Body of pancreas (tissue), 4 donors: ENCODE measurements at regions not wholly inside any gene's neighbourhood (a gene's known extent, or its start where the extent isn't known, plus 50 kb on each side); places are given as distances from the start of the nearest gene placed in this dataset.

Source experiments
- ATAC-seq: fragments of 150-250 bp; one replicate; pipeline ENCODE4 v1.9.1; 2016
- DNase-seq, 4 donors: peaks; one replicate each; pipeline ENCODE4 v3.0.0-alpha.2; 2019
- H3K27ac ChIP-seq, 4 donors: fragments of 200-600 bp; sonication (generic); 1 replicate in 3 of 4; 2 replicates in 1 of 4; pipeline versions ENCODE4 v1.5.1 to v1.6.1; 2016 to 2019; ENCODE audit warnings: mild to moderate bottlenecking in 1 of 4, mixed read lengths in 1 of 4, moderate library complexity in 1 of 4
- H3K27me3 ChIP-seq, 2 donors: fragments of 200-600 bp; sonication (generic); one replicate each; pipeline ENCODE4 v1.6.0; 2016; ENCODE audit warnings: mild to moderate bottlenecking in 1 of 2
- H3K36me3 ChIP-seq, 2 donors: fragments of 200-600 bp; sonication (generic); replicated peaks in 1 of 2; 2 replicates each; pipeline ENCODE4 v1.5.1; 2016; ENCODE audit warnings: low read depth in 2 of 2; ENCODE audit not compliant: insufficient read depth in 1 of 2
- H3K4me1 ChIP-seq: fragments of 200-600 bp; sonication (generic); one replicate; pipeline ENCODE4 v1.6.0; 2016
- H3K4me3 ChIP-seq, 2 donors: fragments of 200-600 bp; sonication (generic); 1 replicate in 1 of 2; 2 replicates in 1 of 2; pipeline ENCODE4 v1.5.1; 2016 to 2019
- H3K9me3 ChIP-seq, 3 donors: fragments of 200-600 bp; sonication (generic); 1 replicate in 2 of 3; 2 replicates in 1 of 3; pipeline ENCODE4 v1.5.1; 2016
- POLR2A ChIP-seq, 3 donors: fragments of 450-650 bp; IDR thresholded peaks; one replicate each; pipeline ENCODE4 v1.6.1; 2016; ENCODE audit warnings: antibody characterized with exemption in 3 of 3, mild to moderate bottlenecking in 2 of 3
- WGBS, 2 donors: methylation state at CpG; one replicate each; pipeline ENCODE4 v1.1.5; 2017; 5-methylcytosine and 5-hydroxymethylcytosine counted together
- intact Hi-C: fragments of 100-400 bp; cut with DNase I; formaldehyde crosslinking; loops from one replicate; pipeline ENCODE4 v1.15.1; 2023
- TF ChIP-seq, protein P1 (sequence below), 7 experiments: fragments of 450-650 bp in 4 of 7; fragments of 200-600 bp in 3 of 7; sonication (generic) in 3 of 7; IDR thresholded peaks; one replicate each; pipeline ENCODE4 v1.5.1; 2016 to 2019; ENCODE audit warnings: antibody characterized with exemption in 7 of 7

DNA sequence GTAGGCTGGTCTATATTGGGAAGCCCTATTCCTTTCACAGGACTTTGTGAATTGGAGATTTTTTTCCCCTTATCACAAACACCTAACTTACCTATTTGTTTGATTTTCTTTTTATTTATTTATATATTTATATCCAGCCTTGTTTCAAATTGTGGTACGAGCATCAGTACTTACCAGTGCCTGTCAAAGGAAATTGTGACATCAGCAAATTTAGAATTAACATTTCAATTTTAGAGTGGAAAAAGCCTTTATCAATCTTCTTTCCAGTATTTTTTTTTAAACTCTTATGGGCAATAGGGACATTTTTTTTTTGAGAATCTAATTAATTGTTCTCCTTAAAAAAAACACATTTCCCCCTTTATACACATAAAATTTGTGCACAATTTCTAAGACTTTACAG lies 790.2 kb downstream of the PRELID2 start:
- no peak for ATAC-seq

DNA sequence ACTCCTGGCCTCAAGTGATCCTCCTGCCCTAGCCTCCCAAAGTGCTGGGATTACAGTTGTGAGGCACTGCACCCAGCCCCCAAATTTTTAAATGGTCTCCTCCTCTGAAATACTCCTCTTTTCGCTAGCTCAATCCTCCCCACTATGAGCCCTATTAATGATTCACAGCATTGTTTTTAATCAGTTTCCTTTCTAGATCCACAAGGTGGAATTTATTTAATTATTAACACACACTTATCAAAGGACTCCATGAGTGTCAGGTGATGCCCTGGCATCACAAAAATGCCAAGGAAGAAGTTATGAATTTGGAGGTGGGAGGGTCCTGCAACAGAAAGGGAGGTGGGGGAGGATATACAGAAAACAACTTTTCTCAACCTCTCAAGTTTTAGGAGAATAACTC lies 806.5 kb downstream of the PRELID2 start:
- Histone ChIP-seq H3K4me3 (no peak overlapping the region), H3K9me3 (no peaks in the 10 kb centered on the region), H3K36me3 (no peaks in the 10 kb centered on the region), H3K27ac (no peak overlapping the region), H3K27me3 (no peaks in the 10 kb centered on the region), H3K4me1 (no peaks in the 10 kb centered on the region)
- no peak for DNase-seq
- intact Hi-C loops: no loop called here
- TF ChIP-seq POLR2A (IDR thresholded peaks at IDR 0.05): no peak
- TF ChIP-seq, protein P1, sequence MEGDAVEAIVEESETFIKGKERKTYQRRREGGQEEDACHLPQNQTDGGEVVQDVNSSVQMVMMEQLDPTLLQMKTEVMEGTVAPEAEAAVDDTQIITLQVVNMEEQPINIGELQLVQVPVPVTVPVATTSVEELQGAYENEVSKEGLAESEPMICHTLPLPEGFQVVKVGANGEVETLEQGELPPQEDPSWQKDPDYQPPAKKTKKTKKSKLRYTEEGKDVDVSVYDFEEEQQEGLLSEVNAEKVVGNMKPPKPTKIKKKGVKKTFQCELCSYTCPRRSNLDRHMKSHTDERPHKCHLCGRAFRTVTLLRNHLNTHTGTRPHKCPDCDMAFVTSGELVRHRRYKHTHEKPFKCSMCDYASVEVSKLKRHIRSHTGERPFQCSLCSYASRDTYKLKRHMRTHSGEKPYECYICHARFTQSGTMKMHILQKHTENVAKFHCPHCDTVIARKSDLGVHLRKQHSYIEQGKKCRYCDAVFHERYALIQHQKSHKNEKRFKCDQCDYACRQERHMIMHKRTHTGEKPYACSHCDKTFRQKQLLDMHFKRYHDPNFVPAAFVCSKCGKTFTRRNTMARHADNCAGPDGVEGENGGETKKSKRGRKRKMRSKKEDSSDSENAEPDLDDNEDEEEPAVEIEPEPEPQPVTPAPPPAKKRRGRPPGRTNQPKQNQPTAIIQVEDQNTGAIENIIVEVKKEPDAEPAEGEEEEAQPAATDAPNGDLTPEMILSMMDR (IDR thresholded peaks at IDR 0.05): no peak
- no peak for ATAC-seq
- 48 to 52% methylated on average over 1 of the region's 1 CpG for WGBS, 2 donors

More for the DNA sequence above, 790.2 kb downstream of the PRELID2 start:
- H3K36me3 ChIP-seq: no peaks in the 10 kb centered on the region
- no peak overlapping the region for H3K4me3 ChIP-seq
- H3K27me3 ChIP-seq: no peaks in the 10 kb centered on the region
- DNase-seq: no peak
- H3K4me1 ChIP-seq: no peaks in the 10 kb centered on the region
- WGBS, 2 donors: 79 to 84% methylated on average over 1 of the region's 1 CpG
- intact Hi-C loops: no loop called here
- no peak for TF ChIP-seq POLR2A (IDR thresholded peaks at IDR 0.05)
- TF ChIP-seq, protein P1 (IDR thresholded peaks at IDR 0.05): no peak
- H3K27ac ChIP-seq: no peak overlapping the region
- no peaks in the 10 kb centered on the region for H3K9me3 ChIP-seq

DNA sequence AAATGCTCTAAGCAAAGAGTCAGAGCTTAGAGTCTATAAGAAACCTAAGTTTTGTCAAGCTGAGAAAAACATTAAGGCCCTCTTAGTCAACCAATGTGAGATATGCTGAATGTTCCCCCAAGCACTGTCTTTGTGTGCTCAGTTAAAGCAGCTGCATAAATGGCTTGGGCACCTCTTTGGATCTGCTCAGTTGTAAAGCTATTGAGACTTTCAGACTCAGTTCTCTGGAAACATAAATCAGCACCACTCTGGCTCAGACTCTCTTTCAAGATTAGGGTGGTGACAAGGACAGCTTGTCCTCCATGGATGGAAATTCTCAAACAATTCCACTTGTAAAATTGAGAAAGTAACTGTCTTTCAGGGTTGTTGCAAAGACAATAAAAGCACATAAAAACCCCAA lies 807.9 kb downstream of the PRELID2 start:
- intact Hi-C loops: no loop called here
- DNase-seq: no peak
- Histone ChIP-seq H3K27ac (no peak overlapping the region), H3K9me3 (no peaks in the 10 kb centered on the region), H3K4me1 (no peaks in the 10 kb centered on the region), H3K36me3 (no peaks in the 10 kb centered on the region), H3K4me3 (no peak overlapping the region), H3K27me3 (no peaks in the 10 kb centered on the region)
- TF ChIP-seq, protein P1 (IDR thresholded peaks at IDR 0.05): no peak
- no peak for TF ChIP-seq POLR2A (IDR thresholded peaks at IDR 0.05)
- ATAC-seq: no peak

DNA sequence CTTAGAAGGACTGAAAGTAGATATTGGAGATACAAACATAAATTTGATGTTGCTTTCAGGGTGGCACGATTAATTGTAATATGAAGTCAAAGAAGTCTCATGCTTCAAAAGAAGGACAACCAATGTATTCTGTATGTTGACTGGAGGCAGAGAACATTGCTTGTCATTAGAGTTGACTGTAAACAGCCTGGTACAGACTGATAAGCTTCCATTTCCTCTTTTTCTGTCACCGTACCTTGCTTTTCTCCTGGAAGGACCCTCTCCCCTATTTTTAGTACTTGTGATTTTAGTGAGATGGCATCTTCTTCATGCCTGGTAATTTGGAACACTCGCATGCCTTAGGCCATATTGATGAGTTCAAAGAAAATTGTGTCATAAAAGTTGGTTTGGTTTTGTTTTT lies 809.4 kb downstream of the PRELID2 start:
- H3K36me3 ChIP-seq: no peaks in the 10 kb centered on the region
- H3K9me3 ChIP-seq: no peaks in the 10 kb centered on the region
- ATAC-seq (no peak), DNase-seq (no peak)
- intact Hi-C loops: no loop called here
- TF ChIP-seq POLR2A (IDR thresholded peaks at IDR 0.05): no peak
- TF ChIP-seq, protein P1 (IDR thresholded peaks at IDR 0.05): no peak
- no peaks in the 10 kb centered on the region for H3K4me1 ChIP-seq
- H3K27ac ChIP-seq: no peak overlapping the region
- 69 to 78% methylated on average over 3 of the region's 3 CpGs for WGBS, 2 donors
- no peak overlapping the region for H3K4me3 ChIP-seq
- no peaks in the 10 kb centered on the region for H3K27me3 ChIP-seq

- 43 to 46% methylated on average over 1 of the region's 1 CpG for WGBS, 2 donors
- DNase-seq (no peak), ATAC-seq (no peak)
- H3K27me3 ChIP-seq: no peaks in the 10 kb centered on the region
- H3K4me1 ChIP-seq: no peaks in the 10 kb centered on the region
- H3K36me3 ChIP-seq: no peaks in the 10 kb centered on the region
- TF ChIP-seq, protein P1 (IDR thresholded peaks at IDR 0.05): no peak
- no peak for TF ChIP-seq POLR2A (IDR thresholded peaks at IDR 0.05)
- no peak overlapping the region for H3K4me3 ChIP-seq
- intact Hi-C loops: no loop called here
- H3K9me3 ChIP-seq: no peaks in the 10 kb centered on the region
- no peak overlapping the region for H3K27ac ChIP-seq
Observed at GRCh38 chr5:145015146-145015545, 820.0 kb downstream of the PRELID2 start.
